ENCODE measurements at regions not wholly inside any gene's neighbourhood (a gene's known extent, or its start where the extent isn't known, plus 50 kb on each side); places are given as distances from the start of the nearest gene placed in this dataset.
A peak's percentile ranks its signal among the peaks of the same experiment; 100 is the strongest.

GRCh38 chr6:33967966-33968724 lies 164.3 kb upstream of the MLN start:
- TF ChIP-seq, protein P1, sequence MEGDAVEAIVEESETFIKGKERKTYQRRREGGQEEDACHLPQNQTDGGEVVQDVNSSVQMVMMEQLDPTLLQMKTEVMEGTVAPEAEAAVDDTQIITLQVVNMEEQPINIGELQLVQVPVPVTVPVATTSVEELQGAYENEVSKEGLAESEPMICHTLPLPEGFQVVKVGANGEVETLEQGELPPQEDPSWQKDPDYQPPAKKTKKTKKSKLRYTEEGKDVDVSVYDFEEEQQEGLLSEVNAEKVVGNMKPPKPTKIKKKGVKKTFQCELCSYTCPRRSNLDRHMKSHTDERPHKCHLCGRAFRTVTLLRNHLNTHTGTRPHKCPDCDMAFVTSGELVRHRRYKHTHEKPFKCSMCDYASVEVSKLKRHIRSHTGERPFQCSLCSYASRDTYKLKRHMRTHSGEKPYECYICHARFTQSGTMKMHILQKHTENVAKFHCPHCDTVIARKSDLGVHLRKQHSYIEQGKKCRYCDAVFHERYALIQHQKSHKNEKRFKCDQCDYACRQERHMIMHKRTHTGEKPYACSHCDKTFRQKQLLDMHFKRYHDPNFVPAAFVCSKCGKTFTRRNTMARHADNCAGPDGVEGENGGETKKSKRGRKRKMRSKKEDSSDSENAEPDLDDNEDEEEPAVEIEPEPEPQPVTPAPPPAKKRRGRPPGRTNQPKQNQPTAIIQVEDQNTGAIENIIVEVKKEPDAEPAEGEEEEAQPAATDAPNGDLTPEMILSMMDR (IDR thresholded peaks at IDR 0.05), result peak; percentile 15 to 43 (median 40)
- TF ChIP-seq POLR2A (IDR thresholded peaks at IDR 0.05), result no peak
